CD4-positive, CD25-positive, alpha-beta regulatory T cell (primary cell): ENCODE measurements at regions not wholly inside any gene's neighbourhood (a gene's known extent, or its start where the extent isn't known, plus 50 kb on each side); places are given as distances from the start of the nearest gene placed in this dataset.

Experiments
- ATAC-seq, 2 donors: fragments of 150-1000 bp; cut with Tn5 transposase; one replicate each; pipeline ENCODE4 v1.10.0; 2021; ENCODE audit warnings: low read depth in 2 of 2, moderate number of reproducible peaks in 2 of 2, moderate library complexity in 1 of 2
- DNase-seq, 3 donors: peaks; one replicate each; pipeline versions ENCODE4 v3.0.0 to v3.0.0-alpha.2; 2012 to 2022; ENCODE audit warnings: mixed read lengths in 1 of 3
- H3K27ac ChIP-seq: one replicate; pipeline ENCODE4 v1.7.0; 2013; ENCODE audit warnings: mild to moderate bottlenecking, low read length; ENCODE audit not compliant: insufficient read depth, poor library complexity, severe bottlenecking
- H3K27me3 ChIP-seq: one replicate; pipeline ENCODE4 v1.7.0; 2013; ENCODE audit warnings: low read length; ENCODE audit not compliant: control insufficient read depth, insufficient read depth
- H3K36me3 ChIP-seq: one replicate; pipeline ENCODE4 v1.7.0; 2013; ENCODE audit warnings: mild to moderate bottlenecking, low read length, moderate library complexity; ENCODE audit not compliant: control insufficient read depth, insufficient read depth
- H3K4me1 ChIP-seq: 2 replicates; pipeline ENCODE4 v1.7.0; 2013; ENCODE audit warnings: mild to moderate bottlenecking, low read length; ENCODE audit not compliant: insufficient read depth, control insufficient read depth, poor library complexity, severe bottlenecking
- H3K4me3 ChIP-seq: one replicate; pipeline ENCODE4 v1.7.0; 2013; ENCODE audit warnings: low read depth, mild to moderate bottlenecking, low read length, moderate library complexity
- H3K9me3 ChIP-seq, 2 experiments: 1 replicate in 1 of 2; 2 replicates in 1 of 2; pipeline ENCODE4 v1.7.0; 2013; ENCODE audit warnings: low read length in 2 of 2, mild to moderate bottlenecking in 1 of 2, moderate library complexity in 1 of 2; ENCODE audit not compliant: control insufficient read depth in 2 of 2
- H3K27ac Mint-ChIP-seq, 3 donors: one replicate each; pipeline ENCODE4 v1.8.0; 2020 to 2022; ENCODE audit warnings: mild to moderate bottlenecking in 3 of 3, mixed read lengths in 3 of 3, moderate library complexity in 2 of 3
- H3K27me3 Mint-ChIP-seq: one replicate; pipeline ENCODE4 v1.8.0; 2022; ENCODE audit warnings: mild to moderate bottlenecking, mixed read lengths
- H3K36me3 Mint-ChIP-seq: one replicate; pipeline ENCODE4 v1.8.0; 2020; ENCODE audit warnings: mixed read lengths
- H3K4me1 Mint-ChIP-seq, 4 donors: one replicate each; pipeline ENCODE4 v1.8.0; 2020 to 2022; ENCODE audit warnings: mixed read lengths in 4 of 4, mild to moderate bottlenecking in 1 of 4
- H3K4me3 Mint-ChIP-seq, 4 donors: one replicate each; pipeline ENCODE4 v1.8.0; 2020 to 2022; ENCODE audit warnings: mild to moderate bottlenecking in 4 of 4, mixed read lengths in 4 of 4, moderate library complexity in 3 of 4
- H3K9me3 Mint-ChIP-seq, 7 donors: one replicate each; pipeline ENCODE4 v1.8.0; 2020 to 2022; ENCODE audit warnings: mixed read lengths in 7 of 7, mild to moderate bottlenecking in 3 of 7, moderate library complexity in 2 of 7

DNA sequence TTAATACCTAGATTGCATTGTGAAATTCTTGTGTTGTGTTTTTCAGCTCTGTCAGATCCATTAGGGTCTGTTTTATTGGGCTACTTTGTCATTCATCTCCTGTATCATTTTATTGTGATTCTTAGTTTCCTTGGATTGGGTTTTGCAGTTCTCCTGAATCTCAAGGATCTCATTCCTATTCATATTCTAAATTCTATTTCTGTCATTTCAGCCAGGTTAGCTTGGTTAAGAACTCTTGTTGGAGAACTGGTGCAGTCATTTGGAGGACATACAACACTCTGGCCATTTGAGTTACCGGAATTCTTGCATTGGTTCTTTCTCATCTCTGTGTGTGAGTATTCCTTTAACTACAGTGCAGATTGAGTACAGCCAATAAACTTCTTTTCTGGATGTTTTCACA, 159.6 kb downstream of the FAM78B start:
- no peaks in the 10 kb centered on the region for H3K27me3 ChIP-seq
- H3K36me3 ChIP-seq, result no peaks in the 10 kb centered on the region
- Mint-ChIP-seq H3K36me3 (no peaks in the 10 kb centered on the region), H3K4me1 (no peaks in the 10 kb centered on the region), H3K4me3 (no peak overlapping the region), H3K27ac (peak overlapping the region in 1 of 3 donors; percentile 61), H3K9me3 (peaks cover 0 to 24% (median 6%) of the 10 kb centered on the region in 7 donors), H3K27me3 (peaks cover 13% of the 10 kb centered on the region)
- ATAC-seq, result no peak
- no peaks in the 10 kb centered on the region for H3K4me1 ChIP-seq
- H3K27ac ChIP-seq, result no peak overlapping the region
- DNase-seq, result no peak
- H3K9me3 ChIP-seq, result no peaks in the 10 kb centered on the region
- no peak overlapping the region for H3K4me3 ChIP-seq

DNA sequence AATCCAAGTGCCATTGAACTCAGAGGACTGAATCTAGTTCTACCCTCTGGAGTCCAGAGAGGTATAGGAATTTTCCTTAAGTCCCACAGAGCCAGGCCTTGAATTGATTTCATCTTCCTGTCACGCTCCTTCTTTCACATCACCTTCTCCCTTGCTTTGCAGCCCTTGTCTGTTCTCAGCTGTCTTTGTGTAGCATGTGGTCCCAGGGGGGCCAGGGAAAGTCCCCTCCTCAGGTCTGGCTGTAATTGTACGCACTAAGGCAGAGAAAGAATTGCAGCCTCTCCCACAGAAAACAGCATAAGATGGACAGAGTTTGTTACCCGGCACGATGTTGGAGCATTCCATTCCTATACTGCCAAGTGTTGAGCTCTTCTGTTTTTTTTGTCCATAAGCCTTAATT, 153.6 kb downstream of the FAM78B start:
- Mint-ChIP-seq H3K4me3 (no peak overlapping the region), H3K27me3 (peaks cover 15% of the 10 kb centered on the region), H3K4me1 (no peaks in the 10 kb centered on the region), H3K9me3 (peaks cover 0 to 1% (median 0%) of the 10 kb centered on the region in 7 donors), H3K36me3 (no peaks in the 10 kb centered on the region), H3K27ac (no peak overlapping the region)
- no peak for DNase-seq
- Histone ChIP-seq H3K9me3 (no peaks in the 10 kb centered on the region), H3K4me1 (no peaks in the 10 kb centered on the region), H3K27ac (no peak overlapping the region), H3K4me3 (no peak overlapping the region), H3K27me3 (peaks cover 5% of the 10 kb centered on the region), H3K36me3 (no peaks in the 10 kb centered on the region)
- no peak for ATAC-seq

DNA sequence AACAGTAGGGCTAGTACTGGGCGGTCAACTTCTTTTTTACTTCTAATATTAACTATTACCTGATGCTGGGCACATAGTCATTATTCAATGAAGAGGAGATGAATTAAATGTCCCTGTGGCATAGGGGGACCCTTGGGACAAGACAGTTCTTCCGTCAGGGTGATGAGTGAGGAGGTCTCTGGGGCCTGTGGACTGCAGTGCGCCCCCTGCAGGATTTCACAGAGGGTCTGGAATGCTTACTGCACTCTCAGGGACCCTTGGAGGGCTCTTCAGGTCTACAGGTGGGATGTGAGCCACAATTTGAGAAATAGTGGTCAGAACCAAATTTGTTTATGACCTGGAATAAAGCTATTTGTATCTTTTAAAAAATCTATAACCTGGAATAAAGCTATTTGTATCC, 149.4 kb downstream of the FAM78B start:
- no peaks in the 10 kb centered on the region for H3K4me1 Mint-ChIP-seq
- no peak for ATAC-seq
- peaks cover 11% of the 10 kb centered on the region for H3K27me3 Mint-ChIP-seq
- Histone ChIP-seq H3K27ac (no peak overlapping the region), H3K36me3 (no peaks in the 10 kb centered on the region), H3K9me3 (no peaks in the 10 kb centered on the region), H3K4me1 (no peaks in the 10 kb centered on the region), H3K27me3 (peaks cover 5% of the 10 kb centered on the region), H3K4me3 (no peak overlapping the region)
- no peak overlapping the region for H3K4me3 Mint-ChIP-seq
- DNase-seq, result peak in 1 of 3 donors; percentile 0
- H3K36me3 Mint-ChIP-seq, result no peaks in the 10 kb centered on the region
- no peak overlapping the region for H3K27ac Mint-ChIP-seq
- H3K9me3 Mint-ChIP-seq, result no peaks in the 10 kb centered on the region
